Thyroid gland (tissue), 4 donors: ENCODE measurements at regions not wholly inside any gene's neighbourhood (a gene's known extent, or its start where the extent isn't known, plus 50 kb on each side); places are given as distances from the start of the nearest gene placed in this dataset.

Source experiments
- DNase-seq, 2 donors: peaks; one replicate each; pipeline ENCODE4 v3.0.0-alpha.2; 2019
- H3K27ac ChIP-seq, 3 donors: fragments of 200-600 bp; sonication (generic); 1 replicate in 2 of 3; 2 replicates in 1 of 3; pipeline ENCODE4 v1.5.1; 2016 to 2019; ENCODE audit warnings: mild to moderate bottlenecking in 1 of 3, moderate library complexity in 1 of 3
- H3K27me3 ChIP-seq: fragments of 200-600 bp; sonication (generic); one replicate; pipeline ENCODE4 v1.5.1; 2019
- H3K36me3 ChIP-seq, 2 donors: fragments of 200-600 bp; sonication (generic); one replicate each; pipeline ENCODE4 v1.5.1; 2016 to 2019
- H3K4me1 ChIP-seq, 2 donors: fragments of 200-600 bp; sonication (generic); one replicate each; pipeline ENCODE4 v1.5.1; 2017 to 2019
- H3K4me3 ChIP-seq, 3 donors: fragments of 200-600 bp; sonication (generic); replicated peaks in 1 of 3; 1 replicate in 2 of 3; 2 replicates in 1 of 3; pipeline ENCODE4 v1.5.1; 2016; ENCODE audit warnings: mild to moderate bottlenecking in 1 of 3
- H3K9me3 ChIP-seq: fragments of 200-600 bp; sonication (generic); one replicate; pipeline ENCODE4 v1.5.1; 2017
- POLR2A ChIP-seq, 2 donors: fragments of 450-650 bp; IDR thresholded peaks; one replicate each; pipeline ENCODE4 v1.6.1; 2017; ENCODE audit warnings: antibody characterized with exemption in 2 of 2, mild to moderate bottlenecking in 2 of 2, moderate library complexity in 1 of 2
- WGBS, 2 donors: methylation state at CpG; one replicate each; pipeline ENCODE4 v1.1.5; 2017; 5-methylcytosine and 5-hydroxymethylcytosine counted together
- intact Hi-C: fragments of 100-400 bp; cut with DNase I; formaldehyde crosslinking; loops from one replicate; pipeline ENCODE4 v1.15.1; 2023
- TF ChIP-seq, protein P1 (sequence below), 6 experiments: fragments of 200-600 bp in 3 of 6; fragments of 450-650 bp in 3 of 6; sonication (generic) in 3 of 6; IDR thresholded peaks; one replicate each; pipeline ENCODE4 v1.5.1; 2016 to 2019; ENCODE audit warnings: antibody characterized with exemption in 6 of 6, mild to moderate bottlenecking in 2 of 6, inconsistent platforms in 1 of 6, moderate library complexity in 1 of 6

DNA sequence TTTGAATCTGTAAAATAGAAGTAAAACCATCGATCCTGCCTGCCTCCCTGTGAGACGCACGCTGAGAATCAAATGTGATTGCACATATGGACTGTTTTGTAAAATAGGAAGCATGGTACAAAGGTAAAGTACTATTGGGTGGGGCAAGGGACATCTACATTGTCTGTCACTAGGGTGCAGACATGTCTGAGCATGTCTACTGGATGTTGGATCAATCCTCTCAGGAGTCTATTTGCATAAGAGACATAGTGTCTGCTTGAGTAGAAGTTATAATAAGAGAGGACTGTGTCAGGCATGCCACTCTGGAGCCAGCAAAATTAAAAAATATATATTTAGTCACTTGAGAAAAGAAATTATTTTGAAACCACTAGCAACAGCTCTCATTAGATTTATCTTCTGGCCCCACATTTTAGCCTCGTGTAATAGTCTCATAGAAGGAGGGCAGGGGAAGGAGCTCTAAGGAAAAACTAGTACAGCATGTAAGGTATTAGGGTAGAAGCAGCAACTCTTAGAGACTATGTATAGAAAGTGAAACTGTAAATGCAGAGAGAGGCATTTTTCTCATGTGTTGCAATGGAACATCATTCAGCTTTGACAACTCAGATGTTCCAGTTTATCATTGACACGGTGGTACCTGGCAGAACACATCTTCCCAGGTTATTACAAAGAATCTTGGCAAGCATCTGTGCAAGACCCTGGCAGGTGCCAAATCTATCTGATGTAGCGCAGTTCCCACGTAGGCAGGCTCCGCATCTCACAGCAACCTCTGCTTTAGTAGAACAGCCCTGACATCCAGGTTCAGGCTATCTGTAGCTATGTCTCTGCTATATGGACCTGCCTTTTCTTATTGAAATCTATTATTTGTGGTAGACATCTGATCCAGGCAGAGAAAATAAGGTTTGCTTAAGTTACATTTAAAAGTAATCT lies 85.2 kb upstream of the CHL1 start:
- intact Hi-C loops = no loop called here
- TF ChIP-seq, protein P1, sequence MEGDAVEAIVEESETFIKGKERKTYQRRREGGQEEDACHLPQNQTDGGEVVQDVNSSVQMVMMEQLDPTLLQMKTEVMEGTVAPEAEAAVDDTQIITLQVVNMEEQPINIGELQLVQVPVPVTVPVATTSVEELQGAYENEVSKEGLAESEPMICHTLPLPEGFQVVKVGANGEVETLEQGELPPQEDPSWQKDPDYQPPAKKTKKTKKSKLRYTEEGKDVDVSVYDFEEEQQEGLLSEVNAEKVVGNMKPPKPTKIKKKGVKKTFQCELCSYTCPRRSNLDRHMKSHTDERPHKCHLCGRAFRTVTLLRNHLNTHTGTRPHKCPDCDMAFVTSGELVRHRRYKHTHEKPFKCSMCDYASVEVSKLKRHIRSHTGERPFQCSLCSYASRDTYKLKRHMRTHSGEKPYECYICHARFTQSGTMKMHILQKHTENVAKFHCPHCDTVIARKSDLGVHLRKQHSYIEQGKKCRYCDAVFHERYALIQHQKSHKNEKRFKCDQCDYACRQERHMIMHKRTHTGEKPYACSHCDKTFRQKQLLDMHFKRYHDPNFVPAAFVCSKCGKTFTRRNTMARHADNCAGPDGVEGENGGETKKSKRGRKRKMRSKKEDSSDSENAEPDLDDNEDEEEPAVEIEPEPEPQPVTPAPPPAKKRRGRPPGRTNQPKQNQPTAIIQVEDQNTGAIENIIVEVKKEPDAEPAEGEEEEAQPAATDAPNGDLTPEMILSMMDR (IDR thresholded peaks at IDR 0.05) = no peak
- TF ChIP-seq POLR2A (IDR thresholded peaks at IDR 0.05) = no peak
- no peaks in the 10 kb centered on the region for H3K27me3 ChIP-seq
- WGBS, 2 donors = 89% methylated on average over 8 of the region's 8 CpGs
- no peak overlapping the region for H3K4me3 ChIP-seq
- H3K9me3 ChIP-seq = no peaks in the 10 kb centered on the region
- no peaks in the 10 kb centered on the region for H3K36me3 ChIP-seq
- no peak for DNase-seq
- H3K27ac ChIP-seq = no peak overlapping the region
- H3K4me1 ChIP-seq = no peaks in the 10 kb centered on the region

DNA sequence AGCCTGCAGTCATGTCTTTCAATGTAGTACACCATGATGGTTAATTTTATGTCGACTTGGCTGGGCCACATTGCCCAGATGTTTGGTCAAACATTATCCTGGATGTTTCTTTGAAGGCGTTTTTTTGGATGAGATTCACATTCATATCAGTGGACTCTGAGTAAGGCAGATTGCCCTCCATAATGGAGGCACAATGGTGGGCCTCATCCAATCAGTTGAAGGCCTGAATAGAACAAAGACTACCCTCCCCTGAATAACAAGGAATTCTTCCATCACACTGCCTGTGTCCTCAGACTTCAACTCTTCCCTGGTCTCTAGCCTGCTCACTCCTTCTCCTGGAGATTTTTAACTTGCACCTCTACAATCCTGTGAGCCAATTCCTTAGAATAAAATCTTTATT lies 83.8 kb upstream of the CHL1 start:
- no peaks in the 10 kb centered on the region for H3K36me3 ChIP-seq
- H3K4me1 ChIP-seq = no peaks in the 10 kb centered on the region
- WGBS, 2 donors = 60 to 81% methylated on average over 2 of the region's 2 CpGs
- TF ChIP-seq POLR2A (IDR thresholded peaks at IDR 0.05) = no peak
- TF ChIP-seq, protein P1 (IDR thresholded peaks at IDR 0.05) = no peak
- H3K27me3 ChIP-seq = no peaks in the 10 kb centered on the region
- H3K4me3 ChIP-seq = no peak overlapping the region
- no peak for DNase-seq
- intact Hi-C loops = no loop called here
- no peaks in the 10 kb centered on the region for H3K9me3 ChIP-seq
- H3K27ac ChIP-seq = no peak overlapping the region

DNA sequence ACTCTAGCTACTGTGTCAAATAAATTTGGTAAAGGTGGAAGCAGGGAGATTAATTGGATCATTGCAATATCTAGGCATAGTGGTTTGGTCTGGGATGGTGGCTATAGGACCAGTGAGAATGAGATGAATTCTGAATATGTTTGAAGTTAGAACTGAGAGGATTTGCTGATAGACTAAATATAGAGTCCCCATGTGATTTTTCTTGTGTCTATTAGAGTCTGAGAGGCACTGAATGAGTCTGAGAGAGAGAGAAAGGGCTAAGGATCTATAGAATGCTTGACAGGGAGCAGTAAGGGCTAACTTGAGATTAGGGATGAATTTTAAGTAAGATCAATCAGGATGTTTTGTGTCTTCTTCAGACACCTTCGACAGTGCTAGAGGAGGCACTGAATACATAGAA lies 77.9 kb upstream of the CHL1 start:
- Histone ChIP-seq H3K27ac (no peak overlapping the region), H3K4me1 (no peaks in the 10 kb centered on the region), H3K4me3 (no peak overlapping the region), H3K27me3 (no peaks in the 10 kb centered on the region), H3K9me3 (no peaks in the 10 kb centered on the region), H3K36me3 (no peaks in the 10 kb centered on the region)
- 55 to 57% methylated on average over 1 of the region's 1 CpG for WGBS, 2 donors
- no peak for DNase-seq
- no peak for TF ChIP-seq POLR2A (IDR thresholded peaks at IDR 0.05)
- TF ChIP-seq, protein P1 (IDR thresholded peaks at IDR 0.05) = no peak
- intact Hi-C loops = no loop called here

DNA sequence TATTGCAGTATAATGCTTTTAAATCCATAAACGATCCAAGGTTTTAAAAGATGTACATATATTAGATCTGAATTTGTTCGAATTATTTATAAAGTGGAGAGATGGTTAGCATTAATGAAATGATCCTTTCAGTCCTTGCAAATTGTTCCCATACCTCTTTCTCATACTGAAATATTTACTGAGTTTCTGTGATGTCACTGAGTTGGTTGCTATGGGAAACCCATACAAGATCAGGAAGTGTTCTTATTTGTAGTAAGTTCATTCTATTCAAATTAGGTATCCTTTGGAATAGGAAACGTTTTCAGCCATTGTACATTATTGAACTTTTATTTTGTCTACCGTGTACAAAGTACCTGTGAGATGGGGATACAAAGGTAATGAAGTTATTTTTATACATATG lies 73.2 kb upstream of the CHL1 start:
- Histone ChIP-seq H3K36me3 (no peaks in the 10 kb centered on the region), H3K9me3 (no peaks in the 10 kb centered on the region), H3K27ac (no peak overlapping the region), H3K27me3 (no peaks in the 10 kb centered on the region), H3K4me3 (no peak overlapping the region), H3K4me1 (no peaks in the 10 kb centered on the region)
- TF ChIP-seq, protein P1 (IDR thresholded peaks at IDR 0.05) = no peak
- TF ChIP-seq POLR2A (IDR thresholded peaks at IDR 0.05) = no peak
- WGBS, 2 donors = 75 to 78% methylated on average over 4 of the region's 4 CpGs
- DNase-seq = no peak
- intact Hi-C loops = no loop called here

DNA sequence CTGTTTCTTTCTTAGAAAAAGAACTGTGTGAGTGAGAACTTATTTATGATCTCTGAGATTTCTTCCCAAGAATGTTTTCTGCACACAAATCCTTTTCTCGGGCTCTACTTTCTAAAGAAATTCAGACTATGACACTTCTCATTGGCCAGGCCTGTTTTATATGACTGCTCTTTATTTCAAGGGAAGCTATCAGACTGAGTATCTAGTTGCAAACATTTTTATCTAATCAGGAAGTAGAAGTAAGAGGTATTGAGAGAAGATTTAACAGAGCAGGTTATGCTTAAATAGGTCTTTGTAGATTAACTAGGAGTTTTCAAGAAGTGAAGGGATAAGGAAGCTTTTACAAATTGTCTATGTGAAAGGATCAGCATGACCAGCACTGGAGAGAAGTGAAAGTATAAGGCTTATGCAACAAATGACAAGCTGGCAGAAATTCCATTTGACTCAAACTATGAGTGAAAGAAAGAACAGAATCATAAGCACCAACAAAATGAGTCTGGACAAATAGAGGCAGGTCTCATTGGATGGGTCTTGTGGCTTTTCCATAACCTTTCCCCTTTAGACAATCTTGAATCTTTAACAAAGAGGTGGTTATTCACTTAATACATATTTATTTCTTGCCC lies 71.9 kb upstream of the CHL1 start:
- intact Hi-C loops = no loop called here
- no peaks in the 10 kb centered on the region for H3K27me3 ChIP-seq
- DNase-seq = no peak
- no peak overlapping the region for H3K4me3 ChIP-seq
- TF ChIP-seq, protein P1 (IDR thresholded peaks at IDR 0.05) = no peak
- no peak for TF ChIP-seq POLR2A (IDR thresholded peaks at IDR 0.05)
- no peaks in the 10 kb centered on the region for H3K4me1 ChIP-seq
- H3K36me3 ChIP-seq = no peaks in the 10 kb centered on the region
- H3K9me3 ChIP-seq = no peaks in the 10 kb centered on the region
- 78 to 91% methylated on average over 1 of the region's 1 CpG for WGBS, 2 donors
- H3K27ac ChIP-seq = no peak overlapping the region
